Stimulated activated CD4-positive, alpha-beta T cell treated with anti-CD3 and anti-CD28 coated beads, TNF-alpha, amount 100 ng/mL, for 4 hours (primary cell): ENCODE measurements at regions not wholly inside any gene's neighbourhood (a gene's known extent, or its start where the extent isn't known, plus 50 kb on each side); places are given as distances from the start of the nearest gene placed in this dataset.

ENCODE experiments used
- DNase-seq, 3 experiments: peaks; one replicate each; pipeline ENCODE4 v3.0.0-alpha.2; 2020; ENCODE audit warnings: low read depth in 3 of 3

- DNase-seq: no peak
Measured at GRCh38 chr6:113739041-113739655, 118.0 kb upstream of the MARCKS start.

GRCh38 chr6:113741651-113742050 lies 115.5 kb upstream of the MARCKS start:
- no peak for DNase-seq

- DNase-seq: no peak
Measured at GRCh38 chr6:113742342-113742741, 114.8 kb upstream of the MARCKS start.

DNA sequence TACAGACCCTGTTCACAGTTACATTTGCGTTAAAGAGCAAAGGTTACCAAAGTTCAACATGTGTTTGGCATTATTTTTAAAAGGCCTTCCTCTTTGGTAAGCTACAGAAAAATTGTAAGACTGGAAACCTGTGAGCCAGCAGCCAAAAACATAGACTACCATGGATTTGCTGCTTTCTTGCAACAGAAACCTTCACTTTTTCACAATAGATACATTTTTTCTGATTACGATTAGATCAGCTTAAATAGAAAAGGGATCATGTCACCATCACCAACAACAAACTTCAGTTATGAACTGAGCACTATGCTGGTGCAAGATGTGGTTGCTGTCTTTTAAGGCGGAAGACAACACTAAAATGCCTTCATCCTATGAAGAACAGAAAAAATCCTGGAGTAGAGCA lies 112.3 kb upstream of the MARCKS start:
- no peak for DNase-seq

DNA sequence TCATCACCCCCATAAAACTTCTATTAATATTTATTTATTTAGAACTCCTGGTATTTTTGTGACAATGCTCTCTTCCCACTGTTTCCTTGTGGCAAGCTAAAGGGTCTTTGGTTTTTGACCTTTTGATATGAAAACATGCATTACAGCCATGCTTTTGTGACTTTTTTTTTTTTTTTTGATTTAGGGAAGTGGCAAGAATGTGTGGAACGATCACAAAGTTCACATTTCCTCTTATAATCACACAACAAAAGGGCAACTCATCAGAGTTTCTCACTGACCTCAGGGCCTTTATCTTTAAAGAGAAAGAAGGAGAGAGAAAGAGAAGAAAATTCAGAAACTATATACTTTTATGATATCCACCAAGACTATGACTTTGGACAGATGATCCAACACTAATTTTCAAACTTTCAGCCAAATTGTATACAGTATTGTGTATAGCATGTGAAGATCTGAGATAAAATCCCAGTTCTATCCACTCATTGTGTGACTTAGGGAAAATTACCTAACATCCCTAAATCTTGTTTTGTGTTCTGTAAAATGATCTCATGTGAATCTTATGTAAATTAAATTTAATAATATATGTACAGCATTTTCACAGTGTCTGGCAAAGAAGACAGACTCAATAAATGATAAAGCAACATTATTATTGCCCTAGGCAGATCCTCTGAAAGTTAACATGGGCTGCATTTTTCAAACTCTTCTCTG lies 106.8 kb upstream of the MARCKS start:
- DNase-seq: no peak

- no peak for DNase-seq
Measured at GRCh38 chr6:113754291-113754690, 102.9 kb upstream of the MARCKS start.

DNA sequence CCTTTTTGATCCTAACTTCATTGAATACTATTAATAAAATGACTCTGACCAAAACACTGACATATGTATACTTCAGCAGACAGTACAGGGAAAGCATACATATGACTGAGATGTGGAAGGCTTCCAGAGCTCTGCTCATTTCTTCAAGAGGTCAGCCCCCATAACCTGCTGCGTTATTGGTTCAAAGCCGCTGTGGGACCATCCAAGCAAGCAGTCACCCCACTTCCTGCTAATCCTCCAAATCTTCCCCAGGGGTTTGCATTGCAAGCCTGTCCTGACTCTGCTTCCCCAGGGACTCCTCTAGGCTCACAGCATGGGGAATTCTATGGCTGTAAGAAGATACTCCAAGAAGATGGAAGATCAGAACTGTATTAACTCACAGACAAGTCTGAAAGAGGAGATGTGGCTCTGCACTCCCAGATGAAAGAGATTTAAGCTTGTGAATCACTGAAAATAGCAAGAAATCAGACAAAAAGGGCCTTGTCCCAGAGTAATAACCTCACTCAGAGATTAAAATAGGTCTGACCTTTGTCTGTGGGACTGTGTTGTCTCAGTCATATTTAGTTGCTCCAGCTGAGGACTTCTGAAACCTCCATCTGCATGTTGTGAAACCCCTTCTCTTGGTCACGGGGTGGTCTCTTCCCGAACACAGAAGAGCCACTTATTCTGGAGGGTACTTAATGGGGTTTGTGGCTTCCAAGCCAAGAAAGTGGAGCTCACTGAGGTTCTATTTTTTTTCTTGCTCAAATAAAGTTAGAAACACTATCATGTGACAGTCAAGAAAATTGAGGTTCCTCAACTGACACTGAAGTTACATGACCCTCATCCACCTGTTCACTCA lies 101.5 kb upstream of the MARCKS start:
- DNase-seq: no peak

DNA sequence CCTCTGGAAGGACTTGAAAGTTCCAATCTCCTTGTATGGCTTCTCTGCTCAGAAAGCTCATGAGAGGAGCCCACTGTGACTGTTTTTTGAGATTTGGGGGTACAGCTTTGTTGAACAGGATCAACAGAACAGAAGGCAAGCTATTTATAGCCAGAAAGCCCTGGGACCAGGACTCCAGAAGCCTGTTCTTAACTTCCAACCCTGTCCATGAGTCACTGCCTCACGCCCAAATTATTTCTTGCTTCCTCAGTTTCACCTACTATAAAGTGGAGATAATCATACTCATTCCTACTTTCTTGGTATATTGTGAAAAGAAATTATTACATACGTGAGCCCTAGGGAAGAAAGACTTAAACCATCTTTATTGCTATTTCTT lies 100.9 kb upstream of the MARCKS start:
- DNase-seq: no peak

DNA sequence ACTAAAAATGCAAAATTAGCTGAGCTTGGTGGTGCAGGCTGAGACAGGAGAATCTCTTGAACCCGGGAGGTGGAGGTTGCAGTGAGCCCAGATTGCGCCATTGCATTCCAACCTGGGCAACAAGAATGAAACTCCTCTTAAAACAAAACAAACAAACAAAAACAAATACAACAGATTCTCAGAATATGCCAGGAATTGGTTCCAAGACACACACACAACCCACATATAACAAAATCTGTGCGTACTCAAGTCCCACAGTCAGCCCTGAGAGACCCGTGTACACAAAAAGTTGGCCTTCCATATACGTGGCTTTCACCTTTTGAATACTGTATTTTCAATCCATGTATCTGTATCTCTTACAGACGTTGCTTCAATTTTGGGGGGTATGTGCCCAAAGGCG lies 98.9 kb upstream of the MARCKS start:
- no peak for DNase-seq

- no peak for DNase-seq
Measured at GRCh38 chr6:113758826-113759574, 98.1 kb upstream of the MARCKS start.

DNA sequence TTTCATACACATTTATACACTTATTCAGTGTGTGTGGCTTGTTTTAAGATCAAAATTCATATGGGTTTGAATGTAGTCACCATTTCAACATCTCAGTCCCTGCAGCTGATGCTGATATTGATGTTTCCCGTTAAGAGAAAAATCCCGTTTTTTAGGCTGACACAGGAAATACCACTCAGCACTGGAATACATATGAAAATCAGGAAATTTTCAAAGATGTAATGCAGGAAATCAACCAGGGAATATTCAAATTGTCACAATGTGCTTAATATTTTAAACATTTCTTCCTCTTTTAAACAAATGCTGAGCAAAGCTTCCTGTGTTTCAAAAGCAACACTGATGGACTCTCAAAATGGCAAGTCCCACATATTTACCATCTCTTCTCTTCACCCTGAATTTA lies 94.5 kb upstream of the MARCKS start:
- no peak for DNase-seq

GRCh38 chr6:113763311-113763766 lies 93.8 kb upstream of the MARCKS start:
- DNase-seq: no peak

DNA sequence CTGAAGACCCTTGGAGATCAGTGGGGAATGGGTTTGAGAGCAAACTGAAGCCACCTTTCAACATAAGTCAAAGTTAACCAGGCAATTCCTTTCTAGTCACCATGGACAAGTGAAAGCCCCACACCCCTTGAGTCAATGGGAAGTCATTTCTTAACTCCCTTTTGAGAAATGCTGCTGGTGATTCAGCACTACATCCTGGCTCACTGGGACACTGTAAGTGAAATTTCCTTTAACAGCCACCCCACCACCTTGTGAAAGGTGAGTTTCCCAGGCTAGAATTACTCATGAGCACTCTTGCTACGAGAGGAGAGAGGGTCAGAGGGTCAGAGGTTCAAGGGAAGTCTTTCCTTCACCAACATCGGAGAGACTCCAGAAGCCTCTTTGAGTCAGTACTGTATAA lies 93.3 kb upstream of the MARCKS start:
- no peak for DNase-seq

DNA sequence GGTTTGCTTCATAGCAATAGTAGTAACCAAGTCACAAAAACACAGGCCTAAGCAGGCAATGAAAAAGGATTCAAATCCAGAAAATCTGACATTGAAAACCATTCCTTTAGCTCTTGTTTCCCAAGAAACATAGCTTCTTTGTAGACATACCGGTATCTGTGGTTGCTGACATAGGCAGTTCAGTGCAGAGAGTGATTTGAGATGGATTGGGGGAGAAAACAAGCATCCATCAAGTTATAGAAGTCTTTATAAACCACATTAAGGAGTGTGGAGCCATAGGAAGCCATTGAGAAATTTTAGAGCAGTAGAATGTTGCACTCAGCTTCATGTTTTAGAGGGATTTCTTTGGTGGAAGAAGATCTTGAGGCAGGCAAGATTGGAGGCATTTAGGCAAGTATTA lies 91.2 kb upstream of the MARCKS start:
- no peak for DNase-seq

GRCh38 chr6:113767985-113768384 lies 89.2 kb upstream of the MARCKS start:
- DNase-seq: no peak

- no peak for DNase-seq
Measured at GRCh38 chr6:113772961-113773360, 84.2 kb upstream of the MARCKS start.

GRCh38 chr6:113774127-113774825 lies 82.9 kb upstream of the MARCKS start:
- no peak for DNase-seq

GRCh38 chr6:113776998-113777397 lies 80.1 kb upstream of the MARCKS start:
- no peak for DNase-seq

GRCh38 chr6:113777601-113778000 lies 79.5 kb upstream of the MARCKS start:
- DNase-seq: no peak

- no peak for DNase-seq
Measured at GRCh38 chr6:113779656-113780055, 77.5 kb upstream of the MARCKS start.

DNA sequence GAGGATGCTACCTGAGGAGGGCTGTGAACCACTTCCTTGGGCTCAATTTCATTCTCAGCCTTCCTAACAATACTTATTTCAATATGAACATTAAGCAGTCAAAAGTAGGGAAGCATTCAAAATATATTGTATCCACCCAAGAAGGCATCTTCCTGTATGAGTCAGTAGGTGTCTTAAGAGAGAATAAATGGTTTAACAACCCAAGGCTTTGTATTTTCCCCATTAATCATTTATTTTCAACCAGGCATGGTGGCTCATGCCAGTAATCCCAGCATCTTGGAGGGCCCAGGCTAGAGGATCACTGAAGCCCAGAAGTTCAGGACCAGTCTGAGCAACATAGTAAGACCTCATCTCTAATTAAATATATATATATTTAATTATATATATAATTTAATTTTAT lies 74.5 kb upstream of the MARCKS start:
- DNase-seq: no peak

DNA sequence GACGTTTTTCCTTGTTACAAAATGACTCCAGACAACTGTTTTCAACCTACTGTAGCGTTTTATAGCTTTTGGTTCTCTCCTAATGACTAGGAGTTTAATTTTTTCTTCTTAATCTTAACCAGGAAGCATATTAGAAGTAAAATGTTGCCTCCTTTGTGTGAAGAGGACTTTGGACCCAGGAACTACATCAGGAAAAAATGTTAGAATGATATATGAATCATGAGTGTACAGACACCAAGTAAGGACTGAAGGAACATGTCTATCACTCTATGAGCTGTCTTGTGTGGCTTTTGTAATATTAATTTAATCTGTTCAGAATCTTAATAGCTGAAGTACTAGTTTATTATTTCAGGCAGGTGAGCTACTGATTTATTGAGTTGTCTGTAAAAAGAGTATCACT lies 71.0 kb upstream of the MARCKS start:
- no peak for DNase-seq
